BJ (cell line): ENCODE measurements at regions not wholly inside any gene's neighbourhood (a gene's known extent, or its start where the extent isn't known, plus 50 kb on each side); places are given as distances from the start of the nearest gene placed in this dataset.

Experiments used
- CTCF ChIA-PET: fragments of 350-600 bp; formaldehyde crosslinking; extraction: SDS; loops from one replicate; lab custom pipeline; 2021; ENCODE audit warnings: antibody characterized with exemption, inconsistent platforms; lab: Yijun Ruan, JAX
- POLR2A ChIA-PET: fragments of 300-600 bp; sonication (Branson Sonifier 250); formaldehyde crosslinking; extraction: SDS; loops from one replicate; lab custom pipeline; 2021; ENCODE audit warnings: antibody characterized with exemption; lab: Charles Lee
- DNase-seq: peaks from one replicate; pipeline ENCODE4 v3.0.0-alpha.2; 2011; ENCODE audit warnings: low read depth
- H3K27me3 ChIP-seq: 2 replicates; pipeline ENCODE4 v1.6.0; 2011; ENCODE audit warnings: low read length; ENCODE audit not compliant: control insufficient read depth, insufficient read depth
- H3K36me3 ChIP-seq: 2 replicates; pipeline ENCODE4 v1.5.1; 2011; ENCODE audit warnings: low read length; ENCODE audit not compliant: control insufficient read depth, insufficient read depth
- H3K4me3 ChIP-seq: 2 replicates; pipeline ENCODE4 v1.5.1; 2011; ENCODE audit warnings: low read depth, mild to moderate bottlenecking, control low read depth, low read length
- TF ChIP-seq, protein P1 (sequence below): IDR thresholded peaks from 2 replicates; pipeline ENCODE4 v1.5.1; 2011; ENCODE audit warnings: low read depth, mild to moderate bottlenecking, control low read depth, inconsistent platforms, low read length, moderate library complexity; ENCODE audit not compliant: insufficient read depth

DNA sequence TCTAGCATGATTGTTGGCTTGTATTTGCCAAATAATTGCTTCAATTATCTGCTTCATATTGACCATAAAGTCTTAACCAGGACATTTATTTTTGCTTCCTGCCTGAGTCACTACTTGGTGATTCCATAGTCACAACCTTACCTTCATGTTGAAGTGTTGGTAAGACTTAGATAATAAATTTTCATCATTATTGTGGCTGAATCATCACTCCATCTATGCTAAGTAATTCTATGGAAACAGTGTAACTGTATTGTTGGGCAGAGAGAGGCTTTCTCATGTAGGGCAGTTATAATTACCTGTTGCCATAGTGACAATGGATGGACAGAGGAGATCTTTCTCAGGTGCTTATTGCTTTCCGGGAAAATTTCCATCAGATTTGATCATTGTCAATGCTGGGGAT, 330.7 kb upstream of the LRRC3B start:
- no peaks in the 10 kb centered on the region for H3K27me3 ChIP-seq
- no peaks in the 10 kb centered on the region for H3K36me3 ChIP-seq
- DNase-seq = no peak
- ChIA-PET CTCF (no interaction called here), POLR2A (no interaction called here)
- no peak overlapping the region for H3K4me3 ChIP-seq
- TF ChIP-seq, protein P1, sequence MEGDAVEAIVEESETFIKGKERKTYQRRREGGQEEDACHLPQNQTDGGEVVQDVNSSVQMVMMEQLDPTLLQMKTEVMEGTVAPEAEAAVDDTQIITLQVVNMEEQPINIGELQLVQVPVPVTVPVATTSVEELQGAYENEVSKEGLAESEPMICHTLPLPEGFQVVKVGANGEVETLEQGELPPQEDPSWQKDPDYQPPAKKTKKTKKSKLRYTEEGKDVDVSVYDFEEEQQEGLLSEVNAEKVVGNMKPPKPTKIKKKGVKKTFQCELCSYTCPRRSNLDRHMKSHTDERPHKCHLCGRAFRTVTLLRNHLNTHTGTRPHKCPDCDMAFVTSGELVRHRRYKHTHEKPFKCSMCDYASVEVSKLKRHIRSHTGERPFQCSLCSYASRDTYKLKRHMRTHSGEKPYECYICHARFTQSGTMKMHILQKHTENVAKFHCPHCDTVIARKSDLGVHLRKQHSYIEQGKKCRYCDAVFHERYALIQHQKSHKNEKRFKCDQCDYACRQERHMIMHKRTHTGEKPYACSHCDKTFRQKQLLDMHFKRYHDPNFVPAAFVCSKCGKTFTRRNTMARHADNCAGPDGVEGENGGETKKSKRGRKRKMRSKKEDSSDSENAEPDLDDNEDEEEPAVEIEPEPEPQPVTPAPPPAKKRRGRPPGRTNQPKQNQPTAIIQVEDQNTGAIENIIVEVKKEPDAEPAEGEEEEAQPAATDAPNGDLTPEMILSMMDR = no peak

DNA sequence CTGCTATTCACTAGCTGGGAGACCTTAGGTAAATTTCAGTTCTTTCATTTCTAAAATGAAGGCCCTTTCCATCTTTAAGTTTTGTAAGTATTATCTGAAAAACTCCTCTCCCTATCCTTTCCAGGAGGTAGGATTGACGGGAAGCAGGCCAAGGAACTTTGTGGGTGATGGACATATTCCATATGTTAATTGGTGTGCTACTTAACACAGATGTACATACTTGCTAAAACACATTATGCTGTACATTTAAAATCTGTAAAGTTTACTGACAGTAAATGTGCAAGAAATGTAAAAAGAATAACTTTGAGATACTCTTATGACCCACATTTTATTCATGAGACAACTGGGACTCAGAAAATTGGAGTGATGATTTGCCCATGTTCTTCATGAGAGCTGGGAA, 329.8 kb upstream of the LRRC3B start:
- POLR2A ChIA-PET = no interaction called here
- no peaks in the 10 kb centered on the region for H3K36me3 ChIP-seq
- no peaks in the 10 kb centered on the region for H3K27me3 ChIP-seq
- TF ChIP-seq, protein P1 = no peak
- H3K4me3 ChIP-seq = no peak overlapping the region
- DNase-seq = no peak
- CTCF ChIA-PET = no interaction called here

DNA sequence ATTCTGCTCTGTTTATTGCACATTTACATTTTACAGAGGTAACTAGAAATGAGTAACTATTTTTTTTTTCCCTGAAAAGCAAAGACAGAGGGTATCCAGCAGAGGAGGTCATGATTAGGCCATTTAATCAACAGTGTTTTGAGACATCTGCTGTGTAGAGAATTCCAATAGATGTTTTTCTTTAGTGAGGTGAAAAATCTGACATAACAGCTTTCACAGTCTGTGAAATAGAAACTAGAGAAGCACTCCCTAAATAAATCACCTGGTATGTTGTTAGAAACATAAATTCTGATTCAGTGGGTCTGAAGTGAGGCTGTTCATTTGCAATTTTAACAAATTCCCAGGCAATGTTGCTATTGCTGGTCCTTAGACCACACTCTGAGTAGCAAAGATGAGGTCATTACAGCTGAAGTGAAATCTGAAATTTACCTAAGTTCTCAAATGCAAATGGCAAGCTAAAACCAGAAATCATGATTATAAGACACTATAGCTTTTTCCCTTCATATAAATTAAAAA, 329.2 kb upstream of the LRRC3B start:
- no peak for DNase-seq
- TF ChIP-seq, protein P1 = no peak
- Histone ChIP-seq H3K36me3 (no peaks in the 10 kb centered on the region), H3K27me3 (no peaks in the 10 kb centered on the region), H3K4me3 (no peak overlapping the region)
- CTCF ChIA-PET = no interaction called here
- POLR2A ChIA-PET = no interaction called here

DNA sequence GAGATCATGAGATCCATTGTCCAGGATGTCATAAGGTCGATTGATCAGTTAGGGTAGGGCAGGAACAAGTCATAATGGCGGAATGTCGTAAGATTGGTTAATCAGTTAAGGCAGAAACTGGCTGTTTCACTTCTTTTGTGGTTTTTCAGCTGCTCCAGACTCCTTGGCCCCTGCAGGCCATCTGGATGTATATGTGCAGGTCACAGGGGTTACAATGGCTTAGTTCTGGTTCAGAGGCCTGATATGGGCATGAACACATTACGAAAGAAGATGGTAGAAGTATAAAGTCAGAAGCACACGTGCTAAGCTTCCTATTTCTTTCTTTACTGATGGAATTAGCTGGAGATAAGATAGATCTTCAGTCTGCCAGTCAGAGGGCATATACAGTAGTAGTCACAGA, 315.4 kb upstream of the LRRC3B start:
- Histone ChIP-seq H3K4me3 (no peak overlapping the region), H3K27me3 (no peaks in the 10 kb centered on the region), H3K36me3 (no peaks in the 10 kb centered on the region)
- TF ChIP-seq, protein P1 = no peak
- ChIA-PET POLR2A (no interaction called here), CTCF (no interaction called here)
- DNase-seq = no peak

DNA sequence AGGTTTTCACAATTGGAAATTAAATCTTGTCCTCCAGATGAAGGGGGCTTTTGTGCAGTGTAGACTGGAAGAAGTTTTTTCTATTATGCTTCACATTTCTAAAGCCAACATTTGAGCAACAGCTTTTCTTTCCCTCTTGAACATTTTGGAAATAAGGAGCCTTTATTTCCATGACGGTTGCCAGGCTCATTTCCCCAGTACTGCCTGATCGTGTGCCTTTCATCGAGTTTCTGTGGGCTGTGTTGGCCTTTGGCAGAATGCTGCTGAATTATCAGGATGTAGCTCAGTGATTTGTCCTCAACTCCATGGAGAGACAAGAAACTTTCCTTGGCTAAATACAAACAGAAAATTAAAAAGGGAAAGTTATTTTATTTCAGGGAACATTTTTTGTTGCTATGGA, 314.8 kb upstream of the LRRC3B start:
- Histone ChIP-seq H3K4me3 (no peak overlapping the region), H3K27me3 (no peaks in the 10 kb centered on the region), H3K36me3 (no peaks in the 10 kb centered on the region)
- no peak for DNase-seq
- POLR2A ChIA-PET = no interaction called here
- CTCF ChIA-PET = no interaction called here
- TF ChIP-seq, protein P1 = no peak
